Body of pancreas (tissue), 4 donors: ENCODE measurements at regions not wholly inside any gene's neighbourhood (a gene's known extent, or its start where the extent isn't known, plus 50 kb on each side); places are given as distances from the start of the nearest gene placed in this dataset.
"Not testable (repeated sequence)": the region's sequence is repeated elsewhere in the genome, so short reads cannot be mapped to it uniquely, and the experiment has no call there.

ENCODE experiments used
- ATAC-seq: fragments of 150-250 bp; one replicate; pipeline ENCODE4 v1.9.1; 2016
- DNase-seq, 4 donors: peaks; one replicate each; pipeline ENCODE4 v3.0.0-alpha.2; 2019
- H3K27ac ChIP-seq, 4 donors: fragments of 200-600 bp; sonication (generic); 1 replicate in 3 of 4; 2 replicates in 1 of 4; pipeline versions ENCODE4 v1.5.1 to v1.6.1; 2016 to 2019; ENCODE audit warnings: mild to moderate bottlenecking in 1 of 4, mixed read lengths in 1 of 4, moderate library complexity in 1 of 4
- H3K27me3 ChIP-seq, 2 donors: fragments of 200-600 bp; sonication (generic); one replicate each; pipeline ENCODE4 v1.6.0; 2016; ENCODE audit warnings: mild to moderate bottlenecking in 1 of 2
- H3K36me3 ChIP-seq, 2 donors: fragments of 200-600 bp; sonication (generic); replicated peaks in 1 of 2; 2 replicates each; pipeline ENCODE4 v1.5.1; 2016; ENCODE audit warnings: low read depth in 2 of 2; ENCODE audit not compliant: insufficient read depth in 1 of 2
- H3K4me1 ChIP-seq: fragments of 200-600 bp; sonication (generic); one replicate; pipeline ENCODE4 v1.6.0; 2016
- H3K4me3 ChIP-seq, 2 donors: fragments of 200-600 bp; sonication (generic); 1 replicate in 1 of 2; 2 replicates in 1 of 2; pipeline ENCODE4 v1.5.1; 2016 to 2019
- H3K9me3 ChIP-seq, 3 donors: fragments of 200-600 bp; sonication (generic); 1 replicate in 2 of 3; 2 replicates in 1 of 3; pipeline ENCODE4 v1.5.1; 2016
- CTCF ChIP-seq, 7 experiments: fragments of 450-650 bp in 4 of 7; fragments of 200-600 bp in 3 of 7; sonication (generic) in 3 of 7; IDR thresholded peaks; one replicate each; pipeline ENCODE4 v1.5.1; 2016 to 2019; ENCODE audit warnings: antibody characterized with exemption in 7 of 7
- POLR2A ChIP-seq, 3 donors: fragments of 450-650 bp; IDR thresholded peaks; one replicate each; pipeline ENCODE4 v1.6.1; 2016; ENCODE audit warnings: antibody characterized with exemption in 3 of 3, mild to moderate bottlenecking in 2 of 3
- WGBS, 2 donors: methylation state at CpG; one replicate each; pipeline ENCODE4 v1.1.5; 2017; 5-methylcytosine and 5-hydroxymethylcytosine counted together
- intact Hi-C: fragments of 100-400 bp; cut with DNase I; formaldehyde crosslinking; loops from one replicate; pipeline ENCODE4 v1.15.1; 2023

GRCh38 chr5:52150501-52150900, 637.2 kb upstream of the ITGA1 start:
- no peak for DNase-seq
- intact Hi-C loops: no loop called here

GRCh38 chr5:52156809-52157208, 630.9 kb upstream of the ITGA1 start:
- H3K4me1 ChIP-seq, H3K9me3 ChIP-seq, H3K27ac ChIP-seq, H3K27me3 ChIP-seq, H3K4me3 ChIP-seq, ATAC-seq, intact Hi-C loops, DNase-seq, H3K36me3 ChIP-seq: not testable (repeated sequence)
- 53% methylated on average over 2 of the region's 2 CpGs; no CpG with 5 or more reads in 1 of the 2 donors for WGBS, 2 donors

More at GRCh38 chr5:52150501-52150900, 637.2 kb upstream of the ITGA1 start:
- Histone ChIP-seq H3K4me3 (no peak overlapping the region), H3K9me3 (no peaks in the 10 kb centered on the region), H3K27me3 (no peaks in the 10 kb centered on the region), H3K36me3 (no peaks in the 10 kb centered on the region), H3K27ac (no peak overlapping the region), H3K4me1 (peaks cover 12% of the 10 kb centered on the region)
- WGBS, 2 donors: 10 to 14% methylated on average over 1 of the region's 1 CpG
- ATAC-seq: no peak
- TF ChIP-seq CTCF (IDR thresholded peaks at IDR 0.05) (no peak), POLR2A (IDR thresholded peaks at IDR 0.05) (no peak)

GRCh38 chr5:52165806-52166205, 621.9 kb upstream of the ITGA1 start:
- 68 to 71% methylated on average over 3 of the region's 3 CpGs for WGBS, 2 donors

GRCh38 chr5:52173133-52173532, 614.6 kb upstream of the ITGA1 start:
- ATAC-seq (no peak), DNase-seq (no peak)
- Histone ChIP-seq H3K27ac (no peak overlapping the region), H3K4me3 (no peak overlapping the region), H3K4me1 (no peaks in the 10 kb centered on the region), H3K36me3 (no peaks in the 10 kb centered on the region), H3K27me3 (no peaks in the 10 kb centered on the region), H3K9me3 (no peaks in the 10 kb centered on the region)
- 68 to 78% methylated on average over 1 of the region's 1 CpG for WGBS, 2 donors
- TF ChIP-seq POLR2A (IDR thresholded peaks at IDR 0.05): no peak
- no peak for TF ChIP-seq CTCF (IDR thresholded peaks at IDR 0.05)
- intact Hi-C loops: no loop called here

More at GRCh38 chr5:52165806-52166205, 621.9 kb upstream of the ITGA1 start:
- H3K36me3 ChIP-seq, H3K4me1 ChIP-seq, intact Hi-C loops, H3K4me3 ChIP-seq, H3K27ac ChIP-seq, H3K9me3 ChIP-seq, H3K27me3 ChIP-seq, DNase-seq, ATAC-seq: not testable (repeated sequence)

- Histone ChIP-seq H3K4me3 (no peak overlapping the region), H3K27ac (no peak overlapping the region), H3K36me3 (no peaks in the 10 kb centered on the region), H3K27me3 (no peaks in the 10 kb centered on the region), H3K9me3 (no peaks in the 10 kb centered on the region), H3K4me1 (no peaks in the 10 kb centered on the region)
- ATAC-seq: no peak
- TF ChIP-seq CTCF (IDR thresholded peaks at IDR 0.05) (no peak), POLR2A (IDR thresholded peaks at IDR 0.05) (no peak)
- intact Hi-C loops: no loop called here
- no peak for DNase-seq
- 25 to 48% methylated on average over 1 of the region's 1 CpG for WGBS, 2 donors
Observed at GRCh38 chr5:52177193-52177592, 610.5 kb upstream of the ITGA1 start.

GRCh38 chr5:52181403-52181802, 606.3 kb upstream of the ITGA1 start:
- DNase-seq (no peak), ATAC-seq (no peak)
- no peak overlapping the region for H3K27ac ChIP-seq
- no peaks in the 10 kb centered on the region for H3K27me3 ChIP-seq
- H3K9me3 ChIP-seq: no peaks in the 10 kb centered on the region
- WGBS, 2 donors: 7 to 25% methylated on average over 2 of the region's 2 CpGs
- no peaks in the 10 kb centered on the region for H3K36me3 ChIP-seq
- H3K4me1 ChIP-seq: no peaks in the 10 kb centered on the region
- intact Hi-C loops: no loop called here
- TF ChIP-seq POLR2A (IDR thresholded peaks at IDR 0.05) (no peak), CTCF (IDR thresholded peaks at IDR 0.05) (no peak)
- no peak overlapping the region for H3K4me3 ChIP-seq
